ENCODE measurements at regions not wholly inside any gene's neighbourhood (a gene's known extent, or its start where the extent isn't known, plus 50 kb on each side); places are given as distances from the start of the nearest gene placed in this dataset.
"Not testable (repeated sequence)": the region's sequence is repeated elsewhere in the genome, so short reads cannot be mapped to it uniquely, and the experiment has no call there.

- H3K27ac ChIP-seq (ENCODE audit: low read length): no peak overlapping the region
- peaks cover 3 to 6% of the 10 kb centered on the region in 2 donors for H3K9me3 ChIP-seq (ENCODE audit: control insufficient read depth in 1 of 2, low read length in 2 of 2)
- H3K36me3 ChIP-seq (ENCODE audit: control insufficient read depth in 1 of 2, insufficient read depth in 2 of 2, low read length in 2 of 2): no peaks in the 10 kb centered on the region
- no peak overlapping the region for H3K4me3 ChIP-seq (ENCODE audit: low read depth in 1 of 2, low read length in 2 of 2)
- H3K27me3 ChIP-seq (ENCODE audit: low read depth, low read length): no peaks in the 10 kb centered on the region
- no peaks in the 10 kb centered on the region for H3K4me1 ChIP-seq (ENCODE audit: control insufficient read depth in 1 of 2, insufficient read depth in 2 of 2, low read length in 2 of 2)
Measured at GRCh38 chr11:130979386-130979972, 63.2 kb upstream of the SNX19 start.

- Histone ChIP-seq H3K4me3 (ENCODE audit: low read depth in 1 of 2, low read length in 2 of 2) (no peak overlapping the region), H3K27ac (ENCODE audit: low read length) (no peak overlapping the region), H3K4me1 (ENCODE audit: control insufficient read depth in 1 of 2, insufficient read depth in 2 of 2, low read length in 2 of 2) (no peaks in the 10 kb centered on the region), H3K27me3 (ENCODE audit: low read depth, low read length) (no peaks in the 10 kb centered on the region), H3K36me3 (ENCODE audit: control insufficient read depth in 1 of 2, insufficient read depth in 2 of 2, low read length in 2 of 2) (no peaks in the 10 kb centered on the region), H3K9me3 (ENCODE audit: control insufficient read depth in 1 of 2, low read length in 2 of 2) (peaks cover 3 to 6% of the 10 kb centered on the region in 2 donors)
Measured at GRCh38 chr11:130980071-130980862, 64.0 kb upstream of the SNX19 start.

GRCh38 chr11:130984241-130984640 lies 68.0 kb upstream of the SNX19 start:
- H3K4me3 ChIP-seq (ENCODE audit: low read depth in 1 of 2, low read length in 2 of 2); H3K36me3 ChIP-seq (ENCODE audit: control insufficient read depth in 1 of 2, insufficient read depth in 2 of 2, low read length in 2 of 2); H3K27me3 ChIP-seq (ENCODE audit: low read depth, low read length); H3K4me1 ChIP-seq (ENCODE audit: control insufficient read depth in 1 of 2, insufficient read depth in 2 of 2, low read length in 2 of 2); H3K27ac ChIP-seq (ENCODE audit: low read length); H3K9me3 ChIP-seq (ENCODE audit: control insufficient read depth in 1 of 2, low read length in 2 of 2): not testable (repeated sequence)

GRCh38 chr11:130992788-130993187 lies 76.5 kb upstream of the SNX19 start:
- no peaks in the 10 kb centered on the region for H3K9me3 ChIP-seq (ENCODE audit: control insufficient read depth in 1 of 2, low read length in 2 of 2)
- H3K36me3 ChIP-seq (ENCODE audit: control insufficient read depth in 1 of 2, insufficient read depth in 2 of 2, low read length in 2 of 2): no peaks in the 10 kb centered on the region
- H3K4me3 ChIP-seq (ENCODE audit: low read depth in 1 of 2, low read length in 2 of 2): no peak overlapping the region
- no peaks in the 10 kb centered on the region for H3K27me3 ChIP-seq (ENCODE audit: low read depth, low read length)
- H3K4me1 ChIP-seq (ENCODE audit: control insufficient read depth in 1 of 2, insufficient read depth in 2 of 2, low read length in 2 of 2): no peaks in the 10 kb centered on the region
- H3K27ac ChIP-seq (ENCODE audit: low read length): no peak overlapping the region

DNA sequence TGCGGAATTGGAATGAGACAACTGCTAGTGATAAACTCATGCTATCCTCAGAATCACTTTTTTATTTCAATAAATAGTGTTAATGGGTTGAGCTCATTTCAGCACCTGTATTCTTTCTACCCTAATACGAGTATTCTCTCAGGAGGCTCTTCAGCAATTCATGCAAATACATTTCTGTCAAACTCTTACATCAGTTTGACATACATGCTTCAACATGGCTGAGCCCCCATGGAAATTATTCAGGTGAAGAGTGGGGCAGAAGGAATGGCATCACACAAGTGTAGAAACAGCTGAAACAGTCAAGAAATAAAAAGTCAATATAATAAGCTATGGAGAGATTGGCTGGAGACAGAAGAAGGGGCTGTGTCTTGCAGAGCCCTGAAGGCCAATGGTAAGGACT lies 77.8 kb upstream of the SNX19 start:
- Histone ChIP-seq H3K4me1 (ENCODE audit: control insufficient read depth in 1 of 2, insufficient read depth in 2 of 2, low read length in 2 of 2) (no peaks in the 10 kb centered on the region), H3K27ac (ENCODE audit: low read length) (no peak overlapping the region), H3K27me3 (ENCODE audit: low read depth, low read length) (no peaks in the 10 kb centered on the region), H3K36me3 (ENCODE audit: control insufficient read depth in 1 of 2, insufficient read depth in 2 of 2, low read length in 2 of 2) (no peaks in the 10 kb centered on the region), H3K4me3 (ENCODE audit: low read depth in 1 of 2, low read length in 2 of 2) (no peak overlapping the region), H3K9me3 (ENCODE audit: control insufficient read depth in 1 of 2, low read length in 2 of 2) (no peaks in the 10 kb centered on the region)

DNA sequence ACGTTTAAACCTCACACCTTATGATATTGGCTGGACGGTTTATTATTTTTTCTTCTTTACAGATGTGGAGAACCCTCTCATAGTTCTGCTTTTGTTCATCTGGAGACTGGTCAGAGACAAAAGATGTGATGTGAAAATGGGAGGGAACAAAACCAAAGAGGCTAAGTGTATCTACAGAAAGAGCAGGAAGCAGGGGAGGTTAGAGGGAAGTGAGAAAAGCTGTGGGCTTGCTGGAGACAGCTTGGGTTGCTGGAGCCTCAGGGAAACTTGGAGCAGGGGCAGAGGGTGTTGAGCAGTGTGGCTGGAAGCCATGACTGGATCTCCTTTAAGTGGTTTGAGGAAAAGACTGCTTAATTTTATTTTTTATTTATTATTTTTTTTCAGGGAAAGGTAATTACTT lies 79.0 kb upstream of the SNX19 start:
- H3K27ac ChIP-seq (ENCODE audit: low read length): no peak overlapping the region
- H3K27me3 ChIP-seq (ENCODE audit: low read depth, low read length): no peaks in the 10 kb centered on the region
- no peaks in the 10 kb centered on the region for H3K36me3 ChIP-seq (ENCODE audit: control insufficient read depth in 1 of 2, insufficient read depth in 2 of 2, low read length in 2 of 2)
- H3K9me3 ChIP-seq (ENCODE audit: control insufficient read depth in 1 of 2, low read length in 2 of 2): no peaks in the 10 kb centered on the region
- H3K4me1 ChIP-seq (ENCODE audit: control insufficient read depth in 1 of 2, insufficient read depth in 2 of 2, low read length in 2 of 2): no peaks in the 10 kb centered on the region
- H3K4me3 ChIP-seq (ENCODE audit: low read depth in 1 of 2, low read length in 2 of 2): no peak overlapping the region

GRCh38 chr11:130997278-130997677 lies 81.0 kb upstream of the SNX19 start:
- Histone ChIP-seq H3K4me3 (ENCODE audit: low read depth in 1 of 2, low read length in 2 of 2) (no peak overlapping the region), H3K9me3 (ENCODE audit: control insufficient read depth in 1 of 2, low read length in 2 of 2) (no peaks in the 10 kb centered on the region), H3K36me3 (ENCODE audit: control insufficient read depth in 1 of 2, insufficient read depth in 2 of 2, low read length in 2 of 2) (no peaks in the 10 kb centered on the region), H3K4me1 (ENCODE audit: control insufficient read depth in 1 of 2, insufficient read depth in 2 of 2, low read length in 2 of 2) (no peaks in the 10 kb centered on the region), H3K27ac (ENCODE audit: low read length) (no peak overlapping the region), H3K27me3 (ENCODE audit: low read depth, low read length) (no peaks in the 10 kb centered on the region)

DNA sequence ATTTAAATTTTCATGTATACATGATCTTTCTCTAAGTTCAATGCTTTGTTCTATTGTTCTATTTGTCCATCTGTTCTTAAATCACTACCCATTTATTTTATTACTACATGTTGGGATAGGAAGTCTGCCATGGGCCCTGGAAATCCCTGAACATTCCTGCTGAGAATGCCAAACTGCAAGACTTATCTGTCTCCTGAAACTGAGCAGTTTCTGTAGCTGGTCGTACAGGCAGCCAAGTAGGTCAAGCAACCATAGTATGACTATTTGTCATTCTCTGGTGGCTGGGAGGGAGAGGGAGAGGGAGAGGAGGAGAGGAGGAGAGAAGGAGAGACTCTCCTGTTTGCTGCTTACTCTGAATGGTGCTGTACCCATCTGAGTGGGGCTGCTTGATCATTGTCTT lies 82.8 kb upstream of the SNX19 start:
- H3K27ac ChIP-seq (ENCODE audit: low read length): no peak overlapping the region
- H3K4me1 ChIP-seq (ENCODE audit: control insufficient read depth in 1 of 2, insufficient read depth in 2 of 2, low read length in 2 of 2): no peaks in the 10 kb centered on the region
- H3K4me3 ChIP-seq (ENCODE audit: low read depth in 1 of 2, low read length in 2 of 2): no peak overlapping the region

GRCh38 chr11:130999992-131000770 lies 83.9 kb upstream of the SNX19 start:
- Histone ChIP-seq H3K27me3 (ENCODE audit: low read depth, low read length) (no peaks in the 10 kb centered on the region), H3K9me3 (ENCODE audit: control insufficient read depth in 1 of 2, low read length in 2 of 2) (no peaks in the 10 kb centered on the region), H3K27ac (ENCODE audit: low read length) (no peak overlapping the region), H3K4me1 (ENCODE audit: control insufficient read depth in 1 of 2, insufficient read depth in 2 of 2, low read length in 2 of 2) (no peaks in the 10 kb centered on the region), H3K36me3 (ENCODE audit: control insufficient read depth in 1 of 2, insufficient read depth in 2 of 2, low read length in 2 of 2) (no peaks in the 10 kb centered on the region), H3K4me3 (ENCODE audit: low read depth in 1 of 2, low read length in 2 of 2) (no peak overlapping the region)

More for the DNA sequence above, 82.8 kb upstream of the SNX19 start:
- no peaks in the 10 kb centered on the region for H3K27me3 ChIP-seq (ENCODE audit: low read depth, low read length)
- no peaks in the 10 kb centered on the region for H3K36me3 ChIP-seq (ENCODE audit: control insufficient read depth in 1 of 2, insufficient read depth in 2 of 2, low read length in 2 of 2)
- H3K9me3 ChIP-seq (ENCODE audit: control insufficient read depth in 1 of 2, low read length in 2 of 2): no peaks in the 10 kb centered on the region

DNA sequence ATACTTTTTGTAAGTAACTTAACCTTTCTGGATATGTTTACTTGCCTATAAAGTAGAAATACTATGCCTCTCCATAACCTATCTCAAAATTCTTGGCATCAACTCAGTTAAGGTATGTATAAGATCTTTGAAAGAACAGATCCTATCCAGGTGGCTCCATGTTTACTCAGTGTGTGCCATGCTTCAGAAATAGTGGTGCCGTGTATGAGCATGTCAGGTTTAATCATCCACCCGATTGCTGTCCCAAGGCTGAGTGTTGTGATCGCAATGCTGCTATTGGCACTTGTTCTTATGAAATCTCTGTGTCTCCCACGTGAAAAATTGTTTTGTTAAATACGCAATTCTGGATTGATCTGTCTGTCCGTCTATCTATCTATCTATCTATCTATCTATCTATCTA lies 85.9 kb upstream of the SNX19 start:
- H3K9me3 ChIP-seq (ENCODE audit: control insufficient read depth in 1 of 2, low read length in 2 of 2): no peaks in the 10 kb centered on the region
- no peaks in the 10 kb centered on the region for H3K36me3 ChIP-seq (ENCODE audit: control insufficient read depth in 1 of 2, insufficient read depth in 2 of 2, low read length in 2 of 2)
- no peak overlapping the region for H3K4me3 ChIP-seq (ENCODE audit: low read depth in 1 of 2, low read length in 2 of 2)
- no peak overlapping the region for H3K27ac ChIP-seq (ENCODE audit: low read length)
- no peaks in the 10 kb centered on the region for H3K4me1 ChIP-seq (ENCODE audit: control insufficient read depth in 1 of 2, insufficient read depth in 2 of 2, low read length in 2 of 2)
- no peaks in the 10 kb centered on the region for H3K27me3 ChIP-seq (ENCODE audit: low read depth, low read length)

DNA sequence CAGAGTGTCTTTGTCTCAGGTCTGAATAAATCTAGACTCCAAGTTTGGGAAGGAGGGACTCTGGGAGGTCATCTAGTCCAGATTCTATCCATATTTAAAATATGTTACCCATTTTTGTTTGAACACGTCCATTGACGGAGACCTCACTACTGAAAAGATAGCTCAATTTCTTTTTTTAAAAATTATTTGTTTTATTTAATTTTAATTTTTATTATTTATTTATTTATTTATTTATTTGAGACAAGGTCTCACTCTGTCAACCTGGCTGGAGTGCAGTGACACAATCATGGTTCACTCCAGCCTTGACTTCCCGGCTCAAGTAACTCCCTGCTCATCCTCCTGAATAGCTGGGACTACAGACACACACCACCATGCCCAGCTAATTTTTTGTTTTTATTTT lies 89.5 kb upstream of the SNX19 start:
- Histone ChIP-seq H3K27me3 (ENCODE audit: low read depth, low read length) (no peaks in the 10 kb centered on the region), H3K4me1 (ENCODE audit: control insufficient read depth in 1 of 2, insufficient read depth in 2 of 2, low read length in 2 of 2) (no peaks in the 10 kb centered on the region), H3K27ac (ENCODE audit: low read length) (no peak overlapping the region), H3K9me3 (ENCODE audit: control insufficient read depth in 1 of 2, low read length in 2 of 2) (no peaks in the 10 kb centered on the region), H3K4me3 (ENCODE audit: low read depth in 1 of 2, low read length in 2 of 2) (no peak overlapping the region), H3K36me3 (ENCODE audit: control insufficient read depth in 1 of 2, insufficient read depth in 2 of 2, low read length in 2 of 2) (no peaks in the 10 kb centered on the region)
